ENCODE measurements at regions not wholly inside any gene's neighbourhood (a gene's known extent, or its start where the extent isn't known, plus 50 kb on each side); places are given as distances from the start of the nearest gene placed in this dataset.

GRCh38 chr1:30534551-30534940, 188.8 kb downstream of the MATN1 start:
- no peaks in the 10 kb centered on the region for H4K20me1 ChIP-seq (ENCODE audit: control insufficient read depth, insufficient read depth)
- H3K4me1 ChIP-seq (ENCODE audit: control insufficient read depth, insufficient read depth, low read length), result no peaks in the 10 kb centered on the region
- SMC1A ChIA-PET (ENCODE audit: uncharacterized antibody, unreplicated experiment), result no interaction called here
- DNase-seq (ENCODE audit: low read depth, low spot score) (no peak), FAIRE-seq (no peak), ATAC-seq (no peak)
- no peaks in the 10 kb centered on the region for H3K9me3 ChIP-seq (replicated peaks; ENCODE audit: control insufficient read depth, insufficient read depth, low read length)
- CTCF ChIA-PET, result no interaction called here
- H3K9ac ChIP-seq (ENCODE audit: control insufficient read depth, insufficient read depth, low read length), result no peak overlapping the region
- H3K36me3 ChIP-seq (ENCODE audit: control insufficient read depth in 2 of 2, insufficient read depth in 2 of 2, low read length in 1 of 2), result no peaks in the 10 kb centered on the region
- peaks cover 0 to 4% of the 10 kb centered on the region in 2 experiments; a peak in 2 of 4 replicates for H3K27me3 ChIP-seq (replicated peaks in 1 of 2; ENCODE audit: control insufficient read depth in 2 of 2, insufficient read depth in 2 of 2, low read length in 1 of 2)
- no peak overlapping the region for H3K27ac ChIP-seq (ENCODE audit: control insufficient read depth, insufficient read depth)
- no peak for TF ChIP-seq SUZ12 (IDR thresholded peaks at IDR 0.05; ENCODE audit: unreplicated experiment)
- TF ChIP-seq NBN (IDR thresholded peaks at IDR 0.05), result no peak
- TF ChIP-seq RELB (IDR thresholded peaks at IDR 0.05; ENCODE audit: low read depth), result no peak
- TF ChIP-seq EP300 (IDR thresholded peaks at IDR 0.05; ENCODE audit: borderline replicate concordance in 1 of 2, control insufficient read depth in 1 of 2, low read depth in 2 of 2, low read length in 2 of 2), result no peak
- 0% methylated on average over 3 of the region's 3 CpGs for WGBS (ENCODE audit: insufficient coverage, insufficient replicate concordance, low lambda C conversion rate, missing lambda C conversion rate)
- no TSS peak for BruUV-seq (replicated peaks)
- intact Hi-C loops (cut with micrococcal nuclease; ENCODE audit: unreplicated experiment), result no loop called here
- POLR2A ChIA-PET, result no interaction called here
- in situ Hi-C loops (cut with MboI), result no loop called here
- H3K4me2 ChIP-seq (ENCODE audit: control insufficient read depth, insufficient read depth), result no peak overlapping the region
- H3K4me3 ChIP-seq, result no peak overlapping the region
- no peaks in the 10 kb centered on the region for H3K79me2 ChIP-seq (ENCODE audit: control insufficient read depth, insufficient read depth, low read length)
- no peak overlapping the region for H2AFZ ChIP-seq (ENCODE audit: control insufficient read depth, low read depth, low read length)
- RAD21 ChIA-PET (ENCODE audit: unreplicated experiment), result no interaction called here

- intact Hi-C loops (cut with micrococcal nuclease; ENCODE audit: unreplicated experiment), result no loop called here
- TF ChIP-seq CTCF (IDR thresholded peaks at IDR 0.05 in 2 of 3, conservative IDR thresholded peaks at IDR 0.05 in 1 of 3; ENCODE audit: control insufficient read depth in 2 of 3, extremely low read depth in 1 of 3, insufficient read depth in 1 of 3, low read depth in 3 of 3, low read length in 3 of 3) (no peak), BCL11A (IDR thresholded peaks at IDR 0.05; ENCODE audit: low read depth, low read length) (no peak), SREBF2 (IDR thresholded peaks at IDR 0.05; ENCODE audit: low read length) (no peak), ATF7 (IDR thresholded peaks at IDR 0.05; ENCODE audit: low read depth) (no peak), IKZF2 (IDR thresholded peaks at IDR 0.05) (no peak), E4F1 (IDR thresholded peaks at IDR 0.05; ENCODE audit: borderline replicate concordance, partially characterized antibody) (no peak), EED (IDR thresholded peaks at IDR 0.05; ENCODE audit: low read depth) (no peak)
Observed at GRCh38 chr1:30533796-30534550, 189.4 kb downstream of the MATN1 start.

More at GRCh38 chr1:30533796-30534550, 189.4 kb downstream of the MATN1 start:
- H3K36me3 ChIP-seq (ENCODE audit: control insufficient read depth in 2 of 2, insufficient read depth in 2 of 2, low read length in 1 of 2), result no peaks in the 10 kb centered on the region
- no peak overlapping the region for H3K4me3 ChIP-seq
- peaks cover 0 to 4% of the 10 kb centered on the region in 2 experiments; a peak in 2 of 4 replicates for H3K27me3 ChIP-seq (replicated peaks in 1 of 2; ENCODE audit: control insufficient read depth in 2 of 2, insufficient read depth in 2 of 2, low read length in 1 of 2)
- H3K4me2 ChIP-seq (ENCODE audit: control insufficient read depth, insufficient read depth), result no peak overlapping the region
- H3K4me1 ChIP-seq (ENCODE audit: control insufficient read depth, insufficient read depth, low read length), result no peaks in the 10 kb centered on the region
- DNase-seq (ENCODE audit: low read depth, low spot score) (no peak), FAIRE-seq (no peak), ATAC-seq (no peak)
- ChIA-PET CTCF (no interaction called here), POLR2A (no interaction called here), SMC1A (ENCODE audit: uncharacterized antibody, unreplicated experiment) (interaction anchor here (0.6 to 1.0 kb wide), 2 partner anchors 10 to 1203 kb away, joined by 3 to 5 read pairs; no protein-coding TSS in a partner anchor), RAD21 (ENCODE audit: unreplicated experiment) (no interaction called here)
- no peak overlapping the region for H2AFZ ChIP-seq (ENCODE audit: control insufficient read depth, low read depth, low read length)
- H4K20me1 ChIP-seq (ENCODE audit: control insufficient read depth, insufficient read depth), result no peaks in the 10 kb centered on the region
- no peak overlapping the region for H3K27ac ChIP-seq (ENCODE audit: control insufficient read depth, insufficient read depth)
- no peaks in the 10 kb centered on the region for H3K79me2 ChIP-seq (ENCODE audit: control insufficient read depth, insufficient read depth, low read length)
- no TSS peak for BruUV-seq (replicated peaks)
- 2% methylated on average over 6 of the region's 6 CpGs for WGBS (ENCODE audit: insufficient coverage, insufficient replicate concordance, low lambda C conversion rate, missing lambda C conversion rate)
- in situ Hi-C loops (cut with MboI), result no loop called here
- no peaks in the 10 kb centered on the region for H3K9me3 ChIP-seq (replicated peaks; ENCODE audit: control insufficient read depth, insufficient read depth, low read length)
- no peak overlapping the region for H3K9ac ChIP-seq (ENCODE audit: control insufficient read depth, insufficient read depth, low read length)
